ENCODE measurements at regions not wholly inside any gene's neighbourhood (a gene's known extent, or its start where the extent isn't known, plus 50 kb on each side); places are given as distances from the start of the nearest gene placed in this dataset.

DNA sequence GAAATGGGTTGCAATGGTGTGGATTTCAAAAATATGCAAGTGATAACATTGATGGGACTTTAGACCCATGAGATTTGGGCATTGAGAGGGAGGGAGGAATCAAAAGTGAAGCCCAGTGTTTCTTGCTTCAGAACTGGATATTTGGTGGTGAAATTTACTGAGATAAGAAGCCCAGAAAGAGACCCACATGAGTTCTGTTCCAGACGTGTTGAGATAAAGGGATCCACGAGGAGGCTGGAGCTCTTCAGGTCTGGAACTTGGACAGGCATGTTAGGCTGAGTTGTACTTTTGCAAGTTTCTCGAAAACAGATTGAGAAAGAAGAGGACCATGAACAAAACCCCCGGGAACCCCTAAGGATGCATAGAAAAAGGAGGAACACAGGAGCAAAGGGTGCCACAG, 290.2 kb downstream of the MEX3B start:
- DNase-seq (ENCODE audit: low spot score) (no peak), ATAC-seq (no peak)
- H3K79me2 ChIP-seq (replicated peaks; ENCODE audit: insufficient read depth) = peaks cover 8% of the 10 kb centered on the region
- peaks cover 3% of the 10 kb centered on the region for H3K27me3 Mint-ChIP-seq (ENCODE audit: insufficient read depth, low read depth, poor library complexity)
- H3K36me3 Mint-ChIP-seq (ENCODE audit: low read depth) = no peaks in the 10 kb centered on the region
- no peak overlapping the region for H3K27ac Mint-ChIP-seq
- H4K20me1 ChIP-seq (replicated peaks; ENCODE audit: insufficient read depth) = peaks cover 14% of the 10 kb centered on the region; the same call in 1 of the 2 replicates
- H3K4me1 ChIP-seq (ENCODE audit: insufficient read depth) = peaks cover 50% of the 10 kb centered on the region
- H3K4me3 ChIP-seq = no peak overlapping the region
- TF ChIP-seq NANOG (IDR thresholded peaks at IDR 0.05; ENCODE audit: borderline replicate concordance) = no peak
- TF ChIP-seq, protein P1, sequence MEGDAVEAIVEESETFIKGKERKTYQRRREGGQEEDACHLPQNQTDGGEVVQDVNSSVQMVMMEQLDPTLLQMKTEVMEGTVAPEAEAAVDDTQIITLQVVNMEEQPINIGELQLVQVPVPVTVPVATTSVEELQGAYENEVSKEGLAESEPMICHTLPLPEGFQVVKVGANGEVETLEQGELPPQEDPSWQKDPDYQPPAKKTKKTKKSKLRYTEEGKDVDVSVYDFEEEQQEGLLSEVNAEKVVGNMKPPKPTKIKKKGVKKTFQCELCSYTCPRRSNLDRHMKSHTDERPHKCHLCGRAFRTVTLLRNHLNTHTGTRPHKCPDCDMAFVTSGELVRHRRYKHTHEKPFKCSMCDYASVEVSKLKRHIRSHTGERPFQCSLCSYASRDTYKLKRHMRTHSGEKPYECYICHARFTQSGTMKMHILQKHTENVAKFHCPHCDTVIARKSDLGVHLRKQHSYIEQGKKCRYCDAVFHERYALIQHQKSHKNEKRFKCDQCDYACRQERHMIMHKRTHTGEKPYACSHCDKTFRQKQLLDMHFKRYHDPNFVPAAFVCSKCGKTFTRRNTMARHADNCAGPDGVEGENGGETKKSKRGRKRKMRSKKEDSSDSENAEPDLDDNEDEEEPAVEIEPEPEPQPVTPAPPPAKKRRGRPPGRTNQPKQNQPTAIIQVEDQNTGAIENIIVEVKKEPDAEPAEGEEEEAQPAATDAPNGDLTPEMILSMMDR (conservative IDR thresholded peaks at IDR 0.05; ENCODE audit: low read depth in 2 of 2) = no peak
- TF ChIP-seq EZH2 (IDR thresholded peaks at IDR 0.05; ENCODE audit: low read depth, unreplicated experiment) = no peak
- TF ChIP-seq POLR2AphosphoS5 (IDR thresholded peaks at IDR 0.05; ENCODE audit: low read depth) = no peak
- no peak for TF ChIP-seq EZH2phosphoT487 (IDR thresholded peaks at IDR 0.05; ENCODE audit: unreplicated experiment)
- TF ChIP-seq ZNF331 (CRISPR knock-in tag; IDR thresholded peaks at IDR 0.05; ENCODE audit: low read depth) = no peak
- no peak for TF ChIP-seq STAT1 (IDR thresholded peaks at IDR 0.05; ENCODE audit: unreplicated experiment)
- TF ChIP-seq, protein P2, sequence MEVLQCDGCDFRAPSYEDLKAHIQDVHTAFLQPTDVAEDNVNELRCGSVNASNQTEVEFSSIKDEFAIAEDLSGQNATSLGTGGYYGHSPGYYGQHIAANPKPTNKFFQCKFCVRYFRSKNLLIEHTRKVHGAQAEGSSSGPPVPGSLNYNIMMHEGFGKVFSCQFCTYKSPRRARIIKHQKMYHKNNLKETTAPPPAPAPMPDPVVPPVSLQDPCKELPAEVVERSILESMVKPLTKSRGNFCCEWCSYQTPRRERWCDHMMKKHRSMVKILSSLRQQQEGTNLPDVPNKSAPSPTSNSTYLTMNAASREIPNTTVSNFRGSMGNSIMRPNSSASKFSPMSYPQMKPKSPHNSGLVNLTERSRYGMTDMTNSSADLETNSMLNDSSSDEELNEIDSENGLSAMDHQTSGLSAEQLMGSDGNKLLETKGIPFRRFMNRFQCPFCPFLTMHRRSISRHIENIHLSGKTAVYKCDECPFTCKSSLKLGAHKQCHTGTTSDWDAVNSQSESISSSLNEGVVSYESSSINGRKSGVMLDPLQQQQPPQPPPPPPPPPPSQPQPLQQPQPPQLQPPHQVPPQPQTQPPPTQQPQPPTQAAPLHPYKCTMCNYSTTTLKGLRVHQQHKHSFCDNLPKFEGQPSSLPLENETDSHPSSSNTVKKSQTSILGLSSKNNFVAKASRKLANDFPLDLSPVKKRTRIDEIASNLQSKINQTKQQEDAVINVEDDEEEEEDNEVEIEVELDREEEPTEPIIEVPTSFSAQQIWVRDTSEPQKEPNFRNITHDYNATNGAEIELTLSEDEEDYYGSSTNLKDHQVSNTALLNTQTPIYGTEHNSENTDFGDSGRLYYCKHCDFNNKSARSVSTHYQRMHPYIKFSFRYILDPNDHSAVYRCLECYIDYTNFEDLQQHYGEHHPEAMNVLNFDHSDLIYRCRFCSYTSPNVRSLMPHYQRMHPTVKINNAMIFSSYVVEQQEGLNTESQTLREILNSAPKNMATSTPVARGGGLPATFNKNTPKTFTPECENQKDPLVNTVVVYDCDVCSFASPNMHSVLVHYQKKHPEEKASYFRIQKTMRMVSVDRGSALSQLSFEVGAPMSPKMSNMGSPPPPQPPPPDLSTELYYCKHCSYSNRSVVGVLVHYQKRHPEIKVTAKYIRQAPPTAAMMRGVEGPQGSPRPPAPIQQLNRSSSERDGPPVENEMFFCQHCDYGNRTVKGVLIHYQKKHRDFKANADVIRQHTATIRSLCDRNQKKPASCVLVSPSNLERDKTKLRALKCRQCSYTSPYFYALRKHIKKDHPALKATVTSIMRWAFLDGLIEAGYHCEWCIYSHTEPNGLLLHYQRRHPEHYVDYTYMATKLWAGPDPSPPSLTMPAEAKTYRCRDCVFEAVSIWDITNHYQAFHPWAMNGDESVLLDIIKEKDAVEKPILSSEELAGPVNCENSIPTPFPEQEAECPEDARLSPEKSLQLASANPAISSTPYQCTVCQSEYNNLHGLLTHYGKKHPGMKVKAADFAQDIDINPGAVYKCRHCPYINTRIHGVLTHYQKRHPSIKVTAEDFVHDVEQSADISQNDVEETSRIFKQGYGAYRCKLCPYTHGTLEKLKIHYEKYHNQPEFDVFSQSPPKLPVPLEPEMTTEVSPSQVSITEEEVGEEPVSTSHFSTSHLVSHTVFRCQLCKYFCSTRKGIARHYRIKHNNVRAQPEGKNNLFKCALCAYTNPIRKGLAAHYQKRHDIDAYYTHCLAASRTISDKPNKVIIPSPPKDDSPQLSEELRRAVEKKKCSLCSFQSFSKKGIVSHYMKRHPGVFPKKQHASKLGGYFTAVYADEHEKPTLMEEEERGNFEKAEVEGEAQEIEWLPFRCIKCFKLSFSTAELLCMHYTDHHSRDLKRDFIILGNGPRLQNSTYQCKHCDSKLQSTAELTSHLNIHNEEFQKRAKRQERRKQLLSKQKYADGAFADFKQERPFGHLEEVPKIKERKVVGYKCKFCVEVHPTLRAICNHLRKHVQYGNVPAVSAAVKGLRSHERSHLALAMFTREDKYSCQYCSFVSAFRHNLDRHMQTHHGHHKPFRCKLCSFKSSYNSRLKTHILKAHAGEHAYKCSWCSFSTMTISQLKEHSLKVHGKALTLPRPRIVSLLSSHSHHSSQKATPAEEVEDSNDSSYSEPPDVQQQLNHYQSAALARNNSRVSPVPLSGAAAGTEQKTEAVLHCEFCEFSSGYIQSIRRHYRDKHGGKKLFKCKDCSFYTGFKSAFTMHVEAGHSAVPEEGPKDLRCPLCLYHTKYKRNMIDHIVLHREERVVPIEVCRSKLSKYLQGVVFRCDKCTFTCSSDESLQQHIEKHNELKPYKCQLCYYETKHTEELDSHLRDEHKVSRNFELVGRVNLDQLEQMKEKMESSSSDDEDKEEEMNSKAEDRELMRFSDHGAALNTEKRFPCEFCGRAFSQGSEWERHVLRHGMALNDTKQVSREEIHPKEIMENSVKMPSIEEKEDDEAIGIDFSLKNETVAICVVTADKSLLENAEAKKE (CRISPR knock-in tag; IDR thresholded peaks at IDR 0.05) = no peak
- TF ChIP-seq, protein P3, sequence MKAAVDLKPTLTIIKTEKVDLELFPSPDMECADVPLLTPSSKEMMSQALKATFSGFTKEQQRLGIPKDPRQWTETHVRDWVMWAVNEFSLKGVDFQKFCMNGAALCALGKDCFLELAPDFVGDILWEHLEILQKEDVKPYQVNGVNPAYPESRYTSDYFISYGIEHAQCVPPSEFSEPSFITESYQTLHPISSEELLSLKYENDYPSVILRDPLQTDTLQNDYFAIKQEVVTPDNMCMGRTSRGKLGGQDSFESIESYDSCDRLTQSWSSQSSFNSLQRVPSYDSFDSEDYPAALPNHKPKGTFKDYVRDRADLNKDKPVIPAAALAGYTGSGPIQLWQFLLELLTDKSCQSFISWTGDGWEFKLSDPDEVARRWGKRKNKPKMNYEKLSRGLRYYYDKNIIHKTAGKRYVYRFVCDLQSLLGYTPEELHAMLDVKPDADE (IDR thresholded peaks at IDR 0.05) = no peak
- no peak for TF ChIP-seq ZNF114 (CRISPR knock-in tag; IDR thresholded peaks at IDR 0.05)
- TF ChIP-seq, protein P4, sequence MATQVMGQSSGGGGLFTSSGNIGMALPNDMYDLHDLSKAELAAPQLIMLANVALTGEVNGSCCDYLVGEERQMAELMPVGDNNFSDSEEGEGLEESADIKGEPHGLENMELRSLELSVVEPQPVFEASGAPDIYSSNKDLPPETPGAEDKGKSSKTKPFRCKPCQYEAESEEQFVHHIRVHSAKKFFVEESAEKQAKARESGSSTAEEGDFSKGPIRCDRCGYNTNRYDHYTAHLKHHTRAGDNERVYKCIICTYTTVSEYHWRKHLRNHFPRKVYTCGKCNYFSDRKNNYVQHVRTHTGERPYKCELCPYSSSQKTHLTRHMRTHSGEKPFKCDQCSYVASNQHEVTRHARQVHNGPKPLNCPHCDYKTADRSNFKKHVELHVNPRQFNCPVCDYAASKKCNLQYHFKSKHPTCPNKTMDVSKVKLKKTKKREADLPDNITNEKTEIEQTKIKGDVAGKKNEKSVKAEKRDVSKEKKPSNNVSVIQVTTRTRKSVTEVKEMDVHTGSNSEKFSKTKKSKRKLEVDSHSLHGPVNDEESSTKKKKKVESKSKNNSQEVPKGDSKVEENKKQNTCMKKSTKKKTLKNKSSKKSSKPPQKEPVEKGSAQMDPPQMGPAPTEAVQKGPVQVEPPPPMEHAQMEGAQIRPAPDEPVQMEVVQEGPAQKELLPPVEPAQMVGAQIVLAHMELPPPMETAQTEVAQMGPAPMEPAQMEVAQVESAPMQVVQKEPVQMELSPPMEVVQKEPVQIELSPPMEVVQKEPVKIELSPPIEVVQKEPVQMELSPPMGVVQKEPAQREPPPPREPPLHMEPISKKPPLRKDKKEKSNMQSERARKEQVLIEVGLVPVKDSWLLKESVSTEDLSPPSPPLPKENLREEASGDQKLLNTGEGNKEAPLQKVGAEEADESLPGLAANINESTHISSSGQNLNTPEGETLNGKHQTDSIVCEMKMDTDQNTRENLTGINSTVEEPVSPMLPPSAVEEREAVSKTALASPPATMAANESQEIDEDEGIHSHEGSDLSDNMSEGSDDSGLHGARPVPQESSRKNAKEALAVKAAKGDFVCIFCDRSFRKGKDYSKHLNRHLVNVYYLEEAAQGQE (IDR thresholded peaks at IDR 0.05; ENCODE audit: unreplicated experiment) = no peak
- no peak for TF ChIP-seq CREB1 (CRISPR knock-in tag; IDR thresholded peaks at IDR 0.05; ENCODE audit: low read depth)
- TF ChIP-seq JUNB (IDR thresholded peaks at IDR 0.05; ENCODE audit: unreplicated experiment) = no peak
- H3K4me3 Mint-ChIP-seq = no peak overlapping the region
- no peak overlapping the region for H3K4me2 ChIP-seq
- no peak overlapping the region for H2AFZ ChIP-seq
- H3K4me1 Mint-ChIP-seq = peaks cover 43% of the 10 kb centered on the region
- no peak overlapping the region for H3K27ac ChIP-seq (ENCODE audit: low read depth)
- H3K9me3 Mint-ChIP-seq = peaks cover 6% of the 10 kb centered on the region; the same call in 2 of the 3 replicates
- H3F3A ChIP-seq (replicated peaks; ENCODE audit: low read depth) = no peaks in the 10 kb centered on the region
- H3K27me3 ChIP-seq (ENCODE audit: insufficient read depth) = no peaks in the 10 kb centered on the region
- H3K36me3 ChIP-seq (ENCODE audit: insufficient read depth) = no peaks in the 10 kb centered on the region
- peaks cover 3% of the 10 kb centered on the region; the same call in 1 of the 2 replicates for H3K9me2 ChIP-seq (ENCODE audit: insufficient read depth)

All from GM23338 (cell line).